ENCODE measurements at regions not wholly inside any gene's neighbourhood (a gene's known extent, or its start where the extent isn't known, plus 50 kb on each side); places are given as distances from the start of the nearest gene placed in this dataset.

DNA sequence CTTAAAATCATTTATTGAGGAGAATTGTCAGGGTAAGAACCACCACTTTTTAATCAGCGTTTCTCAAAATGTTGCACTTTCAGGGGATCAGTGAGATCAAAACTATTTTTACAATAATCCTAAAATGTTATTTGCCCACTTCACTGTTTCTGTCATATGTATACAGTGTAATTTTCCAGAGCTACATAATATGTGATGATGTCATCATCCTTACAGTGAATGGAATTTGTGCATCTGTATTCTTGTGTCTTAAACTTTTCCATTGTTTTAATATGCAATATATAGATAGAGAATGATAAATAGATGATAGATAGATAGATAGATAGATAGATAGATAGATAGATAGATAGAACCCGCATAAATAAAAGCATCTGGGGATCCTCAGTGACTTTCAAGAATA lies 518.0 kb downstream of the ADCYAP1 start:
- TF ChIP-seq CTCF (IDR thresholded peaks at IDR 0.05) (no peak), POLR2A (IDR thresholded peaks at IDR 0.05) (no peak)

All from esophagus squamous epithelium (tissue), 4 donors.